ENCODE measurements at regions not wholly inside any gene's neighbourhood (a gene's known extent, or its start where the extent isn't known, plus 50 kb on each side); places are given as distances from the start of the nearest gene placed in this dataset. TPM values are rescaled to one million over a fixed set of nuclear protein-coding genes. Genes with fewer than 3 reads are reported as not detected.

GRCh38 chr9:23635276-23635675, 190.8 kb downstream of the ELAVL2 start:
- 28 to 45% methylated on average over 2 of the region's 2 CpGs for WGBS, 2 experiments (ENCODE audit: low coverage in 1 of 2, low lambda C conversion rate in 2 of 2, missing lambda C conversion rate in 2 of 2)
- H3K4me2 ChIP-seq (ENCODE audit: unreplicated experiment), result no peak overlapping the region
- H3F3A ChIP-seq (ENCODE audit: insufficient read depth), result no peaks in the 10 kb centered on the region
- no peak for DNase-seq
- H3K4me1 ChIP-seq (ENCODE audit: insufficient read depth), result no peaks in the 10 kb centered on the region
- H3K27ac ChIP-seq, result no peak overlapping the region
- in situ Hi-C loops (cut with MboI), result no loop called here
- H2AFZ ChIP-seq, result no peak overlapping the region
- no peaks in the 10 kb centered on the region for H3K9me2 ChIP-seq (ENCODE audit: insufficient read depth)
- H4K20me1 ChIP-seq (ENCODE audit: insufficient read depth), result no peaks in the 10 kb centered on the region
- H3K4me3 ChIP-seq, result no peak overlapping the region
- TF ChIP-seq EZH2phosphoT487 (IDR thresholded peaks at IDR 0.05; ENCODE audit: insufficient read depth, low read depth) (no peak), EZH2 (IDR thresholded peaks at IDR 0.05; ENCODE audit: insufficient read depth, poor library complexity, severe bottlenecking) (no peak)
- H3K9ac ChIP-seq, result no peak overlapping the region
- H3K79me2 ChIP-seq (ENCODE audit: insufficient read depth), result no peaks in the 10 kb centered on the region
- no peaks in the 10 kb centered on the region for H3K36me3 ChIP-seq (ENCODE audit: low read depth)
- no peaks in the 10 kb centered on the region for H3K27me3 ChIP-seq (replicated peaks; ENCODE audit: insufficient read depth)
- H3K9me3 ChIP-seq (ENCODE audit: low read depth), result no peaks in the 10 kb centered on the region

GRCh38 chr9:23636199-23636598, 189.8 kb downstream of the ELAVL2 start:
- Histone ChIP-seq H3K4me3 (no peak overlapping the region), H3K79me2 (ENCODE audit: insufficient read depth) (no peaks in the 10 kb centered on the region), H3K9me3 (ENCODE audit: low read depth) (no peaks in the 10 kb centered on the region), H3K4me1 (ENCODE audit: insufficient read depth) (no peaks in the 10 kb centered on the region), H2AFZ (no peak overlapping the region), H3K36me3 (ENCODE audit: low read depth) (no peaks in the 10 kb centered on the region), H3K27ac (no peak overlapping the region), H3K9me2 (ENCODE audit: insufficient read depth) (no peaks in the 10 kb centered on the region), H3K27me3 (replicated peaks; ENCODE audit: insufficient read depth) (no peaks in the 10 kb centered on the region), H3K4me2 (ENCODE audit: unreplicated experiment) (no peak overlapping the region), H3K9ac (no peak overlapping the region), H3F3A (ENCODE audit: insufficient read depth) (no peaks in the 10 kb centered on the region), H4K20me1 (ENCODE audit: insufficient read depth) (no peaks in the 10 kb centered on the region)
- TF ChIP-seq EZH2phosphoT487 (IDR thresholded peaks at IDR 0.05; ENCODE audit: insufficient read depth, low read depth) (no peak), EZH2 (IDR thresholded peaks at IDR 0.05; ENCODE audit: insufficient read depth, poor library complexity, severe bottlenecking) (no peak)
- DNase-seq, result no peak
- 16 to 17% methylated on average over 2 of the region's 2 CpGs for WGBS, 2 experiments (ENCODE audit: low coverage in 1 of 2, low lambda C conversion rate in 2 of 2, missing lambda C conversion rate in 2 of 2)
- in situ Hi-C loops (cut with MboI), result no loop called here

- 15 to 17% methylated on average over 3 of the region's 3 CpGs for WGBS, 2 experiments (ENCODE audit: low coverage in 1 of 2, low lambda C conversion rate in 2 of 2, missing lambda C conversion rate in 2 of 2)
- Histone ChIP-seq H3K4me1 (ENCODE audit: insufficient read depth) (no peaks in the 10 kb centered on the region), H2AFZ (no peak overlapping the region), H3K9me2 (ENCODE audit: insufficient read depth) (no peaks in the 10 kb centered on the region), H3K4me2 (ENCODE audit: unreplicated experiment) (no peak overlapping the region), H3K9me3 (ENCODE audit: low read depth) (no peaks in the 10 kb centered on the region), H3K27ac (no peak overlapping the region), H3K9ac (no peak overlapping the region), H3K27me3 (replicated peaks; ENCODE audit: insufficient read depth) (no peaks in the 10 kb centered on the region), H4K20me1 (ENCODE audit: insufficient read depth) (no peaks in the 10 kb centered on the region), H3F3A (ENCODE audit: insufficient read depth) (no peaks in the 10 kb centered on the region), H3K79me2 (ENCODE audit: insufficient read depth) (no peaks in the 10 kb centered on the region), H3K4me3 (no peak overlapping the region), H3K36me3 (ENCODE audit: low read depth) (no peaks in the 10 kb centered on the region)
- no peak for DNase-seq
- in situ Hi-C loops (cut with MboI), result no loop called here
- TF ChIP-seq EZH2 (IDR thresholded peaks at IDR 0.05; ENCODE audit: insufficient read depth, poor library complexity, severe bottlenecking), result no peak
- no peak for TF ChIP-seq EZH2phosphoT487 (IDR thresholded peaks at IDR 0.05; ENCODE audit: insufficient read depth, low read depth)
These were observed 188.0 kb downstream of the ELAVL2 start for GRCh38 chr9:23638011-23638410.

GRCh38 chr9:23638837-23639426, 187.1 kb downstream of the ELAVL2 start:
- Histone ChIP-seq H3K79me2 (ENCODE audit: insufficient read depth) (no peaks in the 10 kb centered on the region), H3K9me3 (ENCODE audit: low read depth) (no peaks in the 10 kb centered on the region), H3K27ac (no peak overlapping the region), H3K4me3 (no peak overlapping the region), H3F3A (ENCODE audit: insufficient read depth) (no peaks in the 10 kb centered on the region), H3K4me2 (ENCODE audit: unreplicated experiment) (no peak overlapping the region), H4K20me1 (ENCODE audit: insufficient read depth) (no peaks in the 10 kb centered on the region), H3K9ac (no peak overlapping the region), H3K9me2 (ENCODE audit: insufficient read depth) (no peaks in the 10 kb centered on the region), H2AFZ (no peak overlapping the region), H3K36me3 (ENCODE audit: low read depth) (no peaks in the 10 kb centered on the region), H3K27me3 (replicated peaks; ENCODE audit: insufficient read depth) (no peaks in the 10 kb centered on the region), H3K4me1 (ENCODE audit: insufficient read depth) (no peaks in the 10 kb centered on the region)
- no peak for TF ChIP-seq EZH2phosphoT487 (IDR thresholded peaks at IDR 0.05; ENCODE audit: insufficient read depth, low read depth)
- no peak for TF ChIP-seq EZH2 (IDR thresholded peaks at IDR 0.05; ENCODE audit: insufficient read depth, poor library complexity, severe bottlenecking)
- in situ Hi-C loops (cut with MboI), result no loop called here
- DNase-seq, result no peak
- 58 to 63% methylated on average over 4 of the region's 4 CpGs for WGBS, 2 experiments (ENCODE audit: low coverage in 1 of 2, low lambda C conversion rate in 2 of 2, missing lambda C conversion rate in 2 of 2)

Small RNA genes lying in the stretch of these regions (small RNA-seq; reads per million reads assigned to genes)
- gene SUMO2P2 (ENCODE audit: low read depth, low replicate concordance), result not detected
